Heart right ventricle (tissue), 16 donors: ENCODE measurements at regions not wholly inside any gene's neighbourhood (a gene's known extent, or its start where the extent isn't known, plus 50 kb on each side); places are given as distances from the start of the nearest gene placed in this dataset.

Experiments used
- ATAC-seq, 8 donors: fragments of 200-7000 bp; cut with Tn5 transposase; one replicate each; pipeline ENCODE4 v1.9.1; 2020; ENCODE audit warnings: mild to moderate bottlenecking in 8 of 8, moderate library complexity in 8 of 8, moderate number of reproducible peaks in 1 of 8
- DNase-seq, 2 donors: peaks; one replicate each; pipeline ENCODE4 v3.0.0-alpha.2; 2020
- H3K27ac ChIP-seq, 10 donors: fragments of 200-600 bp; sonication (generic) in 2 of 10; one replicate each; pipeline versions ENCODE4 v1.5.0 to v1.8.0; 2020 to 2022; ENCODE audit warnings: mild to moderate bottlenecking in 3 of 10
- H3K27me3 ChIP-seq, 7 donors: fragments of 200-600 bp; one replicate each; pipeline ENCODE4 v1.8.0; 2021 to 2022; ENCODE audit warnings: mild to moderate bottlenecking in 2 of 7
- H3K36me3 ChIP-seq, 9 donors: fragments of 200-600 bp; sonication (generic) in 1 of 9; one replicate each; pipeline versions ENCODE4 v1.5.0 to v1.8.0; 2020 to 2022; ENCODE audit warnings: mild to moderate bottlenecking in 2 of 9
- H3K4me1 ChIP-seq, 9 donors: fragments of 200-600 bp; sonication (generic) in 1 of 9; one replicate each; pipeline versions ENCODE4 v1.5.0 to v1.8.0; 2020 to 2022; ENCODE audit warnings: mild to moderate bottlenecking in 4 of 9
- H3K4me3 ChIP-seq, 10 donors: fragments of 200-600 bp; sonication (generic) in 2 of 10; one replicate each; pipeline versions ENCODE4 v1.5.0 to v1.8.0; 2020 to 2022; ENCODE audit warnings: mild to moderate bottlenecking in 7 of 10, moderate library complexity in 2 of 10
- H3K9me3 ChIP-seq, 11 donors: fragments of 200-600 bp in 10 of 11; sonication (generic) in 2 of 11; one replicate each; pipeline versions ENCODE4 v1.5.0 to v1.8.0; 2013 to 2022; ENCODE audit warnings: mild to moderate bottlenecking in 2 of 11, control low read depth in 1 of 11, moderate library complexity in 1 of 11
- CTCF ChIP-seq, 9 donors: fragments of 200-600 bp; sonication (generic) in 2 of 9; IDR thresholded peaks; one replicate each; pipeline versions ENCODE4 v1.5.0 to v1.8.0; 2021 to 2022; ENCODE audit warnings: antibody characterized with exemption in 9 of 9, mild to moderate bottlenecking in 5 of 9, moderate library complexity in 1 of 9
- WGBS, 2 donors: extraction: QIAGEN DNeasy Blood & Tissue Kit; methylation state at CpG; one replicate each; pipeline ENCODE4 v1.1.7; 2013; ENCODE audit warnings: inconsistent platforms in 1 of 2; 5-methylcytosine and 5-hydroxymethylcytosine counted together
- intact Hi-C, 10 donors: fragments of 100-400 bp; cut with DNase I; formaldehyde crosslinking; loops; one replicate each; pipeline versions ENCODE4 v1.11.1 to v1.14.2; 2022
- donor health status: Arrhythmogenic right ventricular cardiomyopathy.
- donor health status: ischemic (EF 13 %, LVEDD 7.1; RV severe dilation, severe dysfunction).
- donor health status: healthy with polysubstance abuse.
- donor health status: DM: no; HTN: yes; CAD: no.
- donor health status: DM: no; HTN: no; CAD: no.
- donor health status: ischemic (EF 25% LVEDD 6.9; RV normal size, moderate dysfunction).
- donor health status: ischemic (EF 25% LVEDD 5.7; RV mildly dilated, moderate dysfunction).
- donor health status: healthy.
- donor health status: DM: yes; HTN: yes; CAD: no.
- donor health status: Ischemic cardiomyopathy.
- donor health status: ischemic (EF 35%, LVEDD 5.7; RV mildly dilated, moderate dysfunction).
- donor health status: nonischemic (EF 11% LVEDD 7.7; RV severe dilation, severe dysfunction).
- donor health status: DM: yes; HTN: yes; CAD: no.
- donor health status: PGD.
- donor health status: ischemic (EF 29% LVEDD 5.4; RV normal size, mild dysfunction).
- donor health status: nonischemic (EF 23%, LVEDD 6.1; RV moderate dilation, normal function).

DNA sequence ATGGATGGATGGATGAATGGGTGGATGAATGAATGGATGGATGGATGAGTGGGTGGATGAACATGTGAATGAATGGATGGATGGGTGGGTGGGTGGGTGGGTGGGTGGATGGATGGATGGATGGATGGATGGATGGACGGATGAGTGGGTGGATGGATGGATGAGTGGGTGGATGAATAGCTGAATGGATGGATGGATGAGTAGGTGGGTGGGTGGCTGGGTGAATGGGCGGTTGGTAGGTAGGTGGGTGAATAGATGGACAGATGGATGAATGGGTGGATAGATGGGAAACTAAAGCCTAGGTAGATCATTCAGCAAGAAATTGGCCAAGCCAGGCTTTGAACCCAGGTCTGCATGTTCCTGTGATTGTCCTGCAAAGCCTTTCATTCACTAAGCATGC, 155.6 kb downstream of the WNT5A start:
- TF ChIP-seq CTCF (IDR thresholded peaks at IDR 0.05): no peak
- no peak for ATAC-seq
- H3K4me1 ChIP-seq: no peaks in the 10 kb centered on the region
- H3K36me3 ChIP-seq: no peaks in the 10 kb centered on the region
- no peak overlapping the region for H3K27ac ChIP-seq
- WGBS, 2 donors: 76 to 88% methylated on average over 2 of the region's 2 CpGs
- intact Hi-C loops: no loop called here
- no peaks in the 10 kb centered on the region for H3K9me3 ChIP-seq
- H3K27me3 ChIP-seq: peaks cover 0 to 10% (median 0%) of the 10 kb centered on the region in 7 donors
- no peak for DNase-seq
- H3K4me3 ChIP-seq: no peak overlapping the region

GRCh38 chr3:55330756-55331155, 156.3 kb downstream of the WNT5A start:
- ATAC-seq: no peak
- WGBS, 2 donors: 65 to 67% methylated on average over 3 of the region's 3 CpGs

GRCh38 chr3:55330355-55330754, 156.8 kb downstream of the WNT5A start:
- no peak overlapping the region for H3K27ac ChIP-seq
- H3K9me3 ChIP-seq: no peaks in the 10 kb centered on the region
- H3K27me3 ChIP-seq: peaks cover 0 to 6% (median 0%) of the 10 kb centered on the region in 7 donors
- DNase-seq (no peak), ATAC-seq (no peak)
- H3K4me3 ChIP-seq: no peak overlapping the region
- H3K4me1 ChIP-seq: no peaks in the 10 kb centered on the region
- WGBS, 2 donors: 57 to 64% methylated on average over 4 of the region's 4 CpGs
- TF ChIP-seq CTCF (IDR thresholded peaks at IDR 0.05): no peak
- no peaks in the 10 kb centered on the region for H3K36me3 ChIP-seq
- intact Hi-C loops: no loop called here

More at GRCh38 chr3:55330756-55331155, 156.3 kb downstream of the WNT5A start:
- no peaks in the 10 kb centered on the region for H3K4me1 ChIP-seq
- no peaks in the 10 kb centered on the region for H3K9me3 ChIP-seq
- no peak overlapping the region for H3K4me3 ChIP-seq
- no peak for TF ChIP-seq CTCF (IDR thresholded peaks at IDR 0.05)
- no peak for DNase-seq
- no peaks in the 10 kb centered on the region for H3K36me3 ChIP-seq
- intact Hi-C loops: no loop called here
- H3K27ac ChIP-seq: no peak overlapping the region
- peaks cover 0 to 6% (median 0%) of the 10 kb centered on the region in 7 donors for H3K27me3 ChIP-seq

DNA sequence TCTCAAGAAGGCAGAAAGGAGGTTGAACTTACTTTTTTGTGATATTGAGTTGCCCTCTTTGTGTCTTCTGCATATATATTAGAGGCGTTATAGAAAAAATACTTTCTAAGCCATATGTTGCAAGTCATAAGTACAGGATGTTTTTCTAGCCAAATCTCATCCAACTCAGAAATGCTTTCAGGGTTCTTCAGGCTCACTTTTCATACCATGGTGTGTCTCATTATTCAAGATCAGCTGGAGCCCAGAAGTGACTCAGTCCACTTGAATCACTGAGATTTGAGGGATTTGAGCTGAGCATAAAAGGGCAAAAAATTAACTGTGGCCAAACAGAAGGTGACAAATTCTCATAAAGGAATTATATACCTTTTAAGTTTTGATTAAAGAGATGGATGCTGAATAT, 157.3 kb downstream of the WNT5A start:
- Histone ChIP-seq H3K27ac (no peak overlapping the region), H3K36me3 (no peaks in the 10 kb centered on the region), H3K4me3 (no peak overlapping the region), H3K9me3 (no peaks in the 10 kb centered on the region), H3K27me3 (peaks cover 0 to 2% (median 0%) of the 10 kb centered on the region in 7 donors), H3K4me1 (no peaks in the 10 kb centered on the region)
- WGBS, 2 donors: 73 to 82% methylated on average over 1 of the region's 1 CpG
- ATAC-seq: no peak
- TF ChIP-seq CTCF (IDR thresholded peaks at IDR 0.05): no peak
- intact Hi-C loops: no loop called here
- no peak for DNase-seq
